ENCODE measurements at regions not wholly inside any gene's neighbourhood (a gene's known extent, or its start where the extent isn't known, plus 50 kb on each side); places are given as distances from the start of the nearest gene placed in this dataset.

DNA sequence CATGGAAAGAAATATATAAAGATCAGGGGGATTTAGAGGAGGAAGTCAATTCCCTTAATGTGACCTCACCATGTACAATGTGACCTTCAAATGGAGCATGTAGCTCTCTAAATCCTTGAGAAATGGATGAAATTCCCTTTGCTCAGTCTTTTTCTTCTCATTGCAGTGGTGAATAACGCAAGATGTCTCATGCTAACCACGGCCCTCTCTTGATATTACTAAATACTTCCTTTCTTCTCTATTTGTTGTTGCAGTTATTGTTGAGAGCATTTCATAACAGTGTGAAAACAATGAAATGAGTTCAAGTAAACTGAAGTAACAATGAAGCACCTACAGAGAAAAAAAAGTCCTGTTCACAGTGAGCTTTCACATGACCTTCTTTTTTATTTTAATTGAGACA lies 55.6 kb downstream of the ZNF281 start:
- no peak for DNase-seq (ENCODE audit: low spot score)

GRCh38 chr1:200353232-200353631 lies 56.6 kb downstream of the ZNF281 start:
- DNase-seq (ENCODE audit: low spot score), result no peak

GRCh38 chr1:200351826-200352549 lies 57.8 kb downstream of the ZNF281 start:
- DNase-seq (ENCODE audit: low spot score), result no peak

DNA sequence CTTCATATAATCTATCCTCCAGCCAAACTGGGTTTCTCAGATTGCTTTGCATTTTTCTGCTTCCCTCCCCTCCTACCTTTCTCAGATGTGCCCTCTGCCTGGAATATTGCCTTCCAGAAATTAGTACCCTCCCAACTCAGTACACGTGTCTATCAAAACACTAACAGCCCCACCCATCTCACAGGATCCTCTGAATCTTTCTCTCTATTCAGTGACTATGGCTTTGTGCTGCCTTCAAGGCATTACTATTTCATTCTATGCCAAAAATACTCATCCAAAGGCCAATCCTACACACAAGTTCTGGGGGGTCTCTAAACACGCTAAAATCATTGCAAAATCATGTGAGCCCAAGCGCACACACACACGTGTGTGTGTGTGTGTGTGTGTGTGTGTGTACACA lies 58.4 kb downstream of the ZNF281 start:
- DNase-seq (ENCODE audit: low spot score), result no peak

GRCh38 chr1:200346700-200347099 lies 63.1 kb downstream of the ZNF281 start:
- no peak for DNase-seq (ENCODE audit: low spot score)

GRCh38 chr1:200345520-200345919 lies 64.3 kb downstream of the ZNF281 start:
- DNase-seq (ENCODE audit: low spot score), result no peak

GRCh38 chr1:200343874-200344273 lies 66.0 kb downstream of the ZNF281 start:
- no peak for DNase-seq (ENCODE audit: low spot score)

DNA sequence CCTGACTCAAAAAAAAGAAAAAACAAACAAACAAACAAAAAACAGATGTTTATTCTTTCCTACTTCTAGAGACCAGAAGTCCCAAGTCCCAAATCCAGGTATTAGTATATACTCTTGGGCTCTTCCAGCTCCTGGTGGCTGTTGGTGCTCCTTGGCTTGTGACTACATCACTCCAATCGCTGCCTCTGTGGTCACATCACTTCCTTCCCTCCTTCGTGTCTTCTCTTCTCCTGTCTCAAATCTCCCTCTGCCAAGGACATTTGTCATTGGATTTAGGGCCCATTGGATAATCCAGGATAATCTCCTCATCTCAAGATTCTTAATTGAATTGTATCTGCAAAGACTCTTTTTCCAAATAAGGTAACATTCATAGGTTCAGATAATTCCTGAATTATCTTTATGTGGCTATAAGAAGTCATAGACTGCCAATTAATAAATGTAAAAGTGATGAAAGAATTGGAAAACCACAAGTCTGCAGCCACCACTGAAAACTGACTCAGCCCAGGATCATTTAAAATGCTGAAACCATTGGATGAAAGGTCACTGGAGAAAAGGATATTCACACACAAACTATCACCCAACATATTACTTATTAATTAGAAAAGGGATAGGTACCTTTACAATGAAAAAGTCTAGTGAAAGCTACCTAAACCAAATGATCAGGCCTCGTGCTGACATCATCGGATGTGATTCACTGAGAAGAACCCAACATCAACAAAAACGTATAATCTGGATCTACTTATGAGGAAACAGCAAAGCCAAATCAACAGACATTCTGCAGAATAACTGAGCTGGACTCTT lies 67.1 kb downstream of the ZNF281 start:
- DNase-seq (ENCODE audit: low spot score), result no peak

- DNase-seq (ENCODE audit: low spot score), result no peak
These were observed 71.4 kb downstream of the ZNF281 start for GRCh38 chr1:200338451-200338850.

GRCh38 chr1:200337831-200338230 lies 72.0 kb downstream of the ZNF281 start:
- DNase-seq (ENCODE audit: low spot score), result no peak

GRCh38 chr1:200337410-200337809 lies 72.4 kb downstream of the ZNF281 start:
- DNase-seq (ENCODE audit: low spot score), result no peak

- DNase-seq (ENCODE audit: low spot score), result no peak
These were observed 72.9 kb downstream of the ZNF281 start for GRCh38 chr1:200336901-200337391.

DNA sequence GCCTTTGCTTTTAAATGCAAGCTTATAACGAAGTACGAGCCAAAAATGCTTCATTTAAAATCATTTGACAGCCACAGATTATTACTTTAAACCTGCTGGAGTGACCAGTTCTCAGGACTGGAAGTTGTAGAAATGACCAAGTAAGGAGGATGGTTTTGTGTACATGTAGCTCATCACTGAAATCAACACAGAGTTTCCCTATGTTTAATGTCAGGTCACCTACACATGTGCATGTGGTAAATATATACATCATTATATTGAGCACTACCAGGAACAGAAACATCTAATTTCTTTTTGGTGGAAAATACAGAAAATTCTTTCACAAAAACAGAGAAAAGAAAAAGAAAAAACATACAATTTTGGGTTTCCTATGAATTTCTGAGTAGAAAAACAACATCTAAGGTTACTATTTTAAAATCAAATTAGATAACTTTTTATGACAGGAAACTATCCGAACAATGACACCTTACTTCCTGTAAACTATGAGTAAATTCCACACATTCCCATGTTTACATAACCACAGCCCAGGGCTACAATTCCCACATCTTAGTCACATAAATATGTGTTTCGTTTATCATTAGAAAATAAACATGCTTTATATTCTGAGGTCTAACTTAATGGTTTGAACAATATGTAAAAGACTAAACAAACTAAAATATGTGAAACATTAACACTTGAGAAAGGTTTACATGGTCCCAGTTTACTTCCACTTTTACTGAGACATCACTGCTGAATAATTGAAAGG lies 73.6 kb downstream of the ZNF281 start:
- peak; percentile 54 for DNase-seq (ENCODE audit: low spot score)

GRCh38 chr1:200334661-200335256 lies 75.1 kb downstream of the ZNF281 start:
- DNase-seq (ENCODE audit: low spot score), result peak; percentile 52

- DNase-seq (ENCODE audit: low spot score), result no peak
These were observed 76.5 kb downstream of the ZNF281 start for GRCh38 chr1:200333329-200333728.

- DNase-seq (ENCODE audit: low spot score), result no peak
These were observed 77.1 kb downstream of the ZNF281 start for GRCh38 chr1:200332716-200333115.

GRCh38 chr1:200330741-200331428 lies 79.0 kb downstream of the ZNF281 start:
- DNase-seq (ENCODE audit: low spot score), result no peak

GRCh38 chr1:200329208-200329882 lies 80.5 kb downstream of the ZNF281 start:
- no peak for DNase-seq (ENCODE audit: low spot score)

DNA sequence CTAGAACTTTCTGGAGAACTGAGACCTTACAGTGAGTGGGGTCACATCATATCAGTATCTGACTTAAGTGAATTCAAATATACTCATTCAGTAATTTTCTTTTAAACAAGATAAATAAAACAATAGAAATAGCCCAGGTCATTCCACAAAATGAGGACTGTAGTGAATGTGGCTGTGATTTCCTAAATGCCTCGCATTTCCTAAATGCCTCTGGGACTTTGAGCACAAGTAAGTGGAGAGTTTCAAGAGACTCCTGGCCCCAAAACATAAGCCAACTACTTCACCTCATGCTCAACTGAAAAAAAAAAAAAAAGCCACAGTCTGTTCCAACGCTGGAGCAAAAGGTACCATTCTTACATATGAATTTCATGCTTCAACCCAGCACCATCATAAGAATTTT lies 81.5 kb downstream of the ZNF281 start:
- no peak for DNase-seq (ENCODE audit: low spot score)

DNA sequence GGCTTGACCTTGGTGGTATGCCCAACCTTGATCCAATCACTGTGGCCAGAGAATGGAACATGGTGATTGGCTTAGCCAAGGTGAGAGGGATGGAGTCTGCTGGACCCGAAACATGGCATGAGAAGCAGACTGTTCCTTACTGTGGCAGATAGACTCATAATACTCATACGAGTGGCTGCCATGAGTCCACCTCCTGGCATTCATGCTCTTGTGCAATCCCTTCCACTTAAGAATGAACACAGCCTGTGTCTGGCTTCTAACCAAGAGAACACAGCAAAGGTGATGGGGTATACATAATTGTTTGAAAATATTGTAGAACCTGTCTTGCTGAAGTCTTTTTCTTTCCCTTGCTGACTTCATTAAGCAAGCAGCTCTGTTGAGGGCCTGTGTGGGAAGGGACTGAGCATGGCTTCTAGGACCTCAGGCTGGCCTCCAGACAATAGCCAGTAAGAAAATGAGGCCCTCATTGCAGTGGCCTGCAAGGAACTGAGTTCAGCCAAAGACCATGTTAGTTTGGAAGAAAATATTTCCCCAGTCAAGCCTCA lies 85.9 kb downstream of the ZNF281 start:
- DNase-seq (ENCODE audit: low spot score), result no peak

GRCh38 chr1:200319148-200319547 lies 90.7 kb downstream of the ZNF281 start:
- no peak for DNase-seq (ENCODE audit: low spot score)

All from LoVo (cell line).